Immature natural killer cell (primary cell): ENCODE measurements at regions not wholly inside any gene's neighbourhood (a gene's known extent, or its start where the extent isn't known, plus 50 kb on each side); places are given as distances from the start of the nearest gene placed in this dataset.
A peak's percentile ranks its signal among the peaks of the same experiment; 100 is the strongest.

ENCODE experiments used
- DNase-seq, 3 donors: peaks; one replicate each; pipeline ENCODE4 v3.0.0; 2022; ENCODE audit warnings: mixed read lengths in 1 of 3
- H3K27ac Mint-ChIP-seq, 6 donors: one replicate each; pipeline ENCODE4 v1.8.0; 2020; ENCODE audit warnings: mixed read lengths in 6 of 6, mild to moderate bottlenecking in 5 of 6, inconsistent platforms in 4 of 6, moderate library complexity in 3 of 6
- H3K27me3 Mint-ChIP-seq, 3 donors: one replicate each; pipeline ENCODE4 v1.8.0; 2020 to 2021; ENCODE audit warnings: low read depth in 3 of 3, mild to moderate bottlenecking in 3 of 3, mixed read lengths in 3 of 3, moderate library complexity in 3 of 3, inconsistent platforms in 1 of 3
- H3K36me3 Mint-ChIP-seq, 3 donors: one replicate each; pipeline ENCODE4 v1.8.0; 2020; ENCODE audit warnings: mixed read lengths in 3 of 3, inconsistent platforms in 2 of 3, mild to moderate bottlenecking in 2 of 3
- H3K4me1 Mint-ChIP-seq, 2 donors: one replicate each; pipeline ENCODE4 v1.8.0; 2020; ENCODE audit warnings: inconsistent platforms in 2 of 2, mild to moderate bottlenecking in 2 of 2, mixed read lengths in 2 of 2, moderate library complexity in 1 of 2
- H3K4me3 Mint-ChIP-seq, 5 donors: one replicate each; pipeline ENCODE4 v1.8.0; 2020; ENCODE audit warnings: mild to moderate bottlenecking in 5 of 5, mixed read lengths in 5 of 5, inconsistent platforms in 3 of 5, moderate library complexity in 3 of 5
- H3K9me3 Mint-ChIP-seq, 6 donors: one replicate each; pipeline ENCODE4 v1.8.0; 2020; ENCODE audit warnings: mild to moderate bottlenecking in 6 of 6, mixed read lengths in 6 of 6, inconsistent platforms in 4 of 6, moderate library complexity in 3 of 6

- peaks cover 32 to 77% of the 10 kb centered on the region in 2 donors for H3K4me1 Mint-ChIP-seq
- H3K4me3 Mint-ChIP-seq, result no peak overlapping the region
- H3K27me3 Mint-ChIP-seq, result peaks cover 0 to 3% (median 2%) of the 10 kb centered on the region in 3 donors
- H3K36me3 Mint-ChIP-seq, result peaks cover 31 to 61% (median 50%) of the 10 kb centered on the region in 3 donors
- H3K27ac Mint-ChIP-seq, result peak overlapping the region in 4 of 6 donors; percentile 24 to 65 (median 32)
- DNase-seq, result no peak
- H3K9me3 Mint-ChIP-seq, result no peaks in the 10 kb centered on the region
These were observed 411.2 kb upstream of the ID2 start for GRCh38 chr2:8270699-8271098.

DNA sequence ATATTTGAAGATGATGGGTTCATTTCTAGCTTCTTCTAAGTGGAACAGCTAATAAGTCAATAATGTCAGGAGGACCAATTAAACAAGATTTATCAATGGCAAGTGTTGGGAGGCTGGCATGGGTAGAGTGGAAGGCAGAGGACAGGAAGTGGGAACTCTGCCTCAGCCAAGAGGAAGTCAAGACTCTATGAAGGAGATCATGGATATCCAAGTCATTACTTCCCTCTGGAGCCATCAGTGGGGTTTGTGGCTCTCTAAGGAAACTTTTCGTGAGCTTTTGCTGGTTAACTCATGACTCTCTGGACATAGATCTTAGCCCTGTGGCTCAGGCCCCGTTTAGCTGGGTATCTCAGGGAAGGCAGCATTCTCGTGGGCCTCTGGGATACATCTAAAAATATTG is 410.4 kb upstream of the ID2 start:
- Mint-ChIP-seq H3K4me3 (no peak overlapping the region), H3K4me1 (peaks cover 34 to 77% of the 10 kb centered on the region in 2 donors), H3K36me3 (peaks cover 38 to 68% (median 55%) of the 10 kb centered on the region in 3 donors), H3K9me3 (no peaks in the 10 kb centered on the region), H3K27me3 (peaks cover 0 to 3% (median 2%) of the 10 kb centered on the region in 3 donors), H3K27ac (peak overlapping the region in 3 of 6 donors; percentile 5 to 24 (median 8))
- no peak for DNase-seq

- Mint-ChIP-seq H3K36me3 (peaks cover 32 to 56% (median 45%) of the 10 kb centered on the region in 3 donors), H3K27me3 (peaks cover 0 to 7% (median 3%) of the 10 kb centered on the region in 3 donors), H3K27ac (peak overlapping the region in 4 of 6 donors; percentile 30 to 96 (median 52)), H3K4me3 (no peak overlapping the region), H3K4me1 (peaks cover 67 to 96% of the 10 kb centered on the region in 2 donors), H3K9me3 (no peaks in the 10 kb centered on the region)
- DNase-seq, result no peak
These were observed 405.8 kb upstream of the ID2 start for GRCh38 chr2:8276026-8276425.

GRCh38 chr2:8277921-8278571 is 403.8 kb upstream of the ID2 start:
- H3K4me3 Mint-ChIP-seq, result peak overlapping the region; percentile 93 to 100 (median 98)
- H3K27ac Mint-ChIP-seq, result peak overlapping the region; percentile 96 to 100 (median 98)
- DNase-seq, result peak; percentile 34 to 55 (median 51)
- peaks cover 24 to 44% (median 30%) of the 10 kb centered on the region in 3 donors for H3K36me3 Mint-ChIP-seq
- no peaks in the 10 kb centered on the region for H3K9me3 Mint-ChIP-seq
- H3K4me1 Mint-ChIP-seq, result peaks cover 73 to 86% of the 10 kb centered on the region in 2 donors
- peaks cover 0 to 15% (median 5%) of the 10 kb centered on the region in 3 donors for H3K27me3 Mint-ChIP-seq

DNA sequence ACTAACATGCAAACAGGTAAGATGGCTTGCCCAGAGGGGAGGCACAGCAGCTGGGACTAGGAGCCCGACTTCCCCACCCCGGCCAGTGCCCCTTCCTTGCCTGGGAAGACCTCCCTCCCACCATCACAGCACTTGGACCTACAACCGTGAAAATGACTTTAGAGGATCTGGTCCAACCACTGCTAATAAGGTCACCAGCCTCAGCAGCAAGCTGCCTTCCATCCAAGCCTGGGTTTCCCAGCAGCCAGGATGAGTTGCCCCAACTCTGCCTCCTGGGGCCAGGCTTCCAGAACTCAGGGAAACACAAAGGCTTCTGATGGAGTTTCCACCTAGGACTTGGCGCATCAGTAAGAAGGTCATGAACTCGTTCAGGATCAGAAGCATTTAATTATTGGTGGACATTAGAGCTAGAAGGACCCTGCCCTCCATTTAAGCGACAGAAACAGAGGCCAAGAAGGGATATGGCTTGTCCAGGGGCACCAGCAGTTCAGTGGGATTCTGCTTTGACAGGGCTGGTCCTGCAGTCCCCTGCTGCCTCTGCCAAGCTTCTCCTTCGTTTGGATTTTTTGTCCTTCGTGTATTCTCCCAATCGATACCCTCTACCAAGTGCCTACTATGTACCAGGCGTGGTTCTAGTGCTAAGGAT is 403.0 kb upstream of the ID2 start:
- H3K27ac Mint-ChIP-seq, result peak overlapping the region; percentile 96 to 100 (median 98)
- H3K36me3 Mint-ChIP-seq, result peaks cover 18 to 36% (median 25%) of the 10 kb centered on the region in 3 donors
- peaks cover 74 to 86% of the 10 kb centered on the region in 2 donors for H3K4me1 Mint-ChIP-seq
- no peak for DNase-seq
- H3K4me3 Mint-ChIP-seq, result peak overlapping the region; percentile 93 to 100 (median 98)
- no peaks in the 10 kb centered on the region for H3K9me3 Mint-ChIP-seq
- peaks cover 2 to 15% (median 10%) of the 10 kb centered on the region in 3 donors for H3K27me3 Mint-ChIP-seq

DNA sequence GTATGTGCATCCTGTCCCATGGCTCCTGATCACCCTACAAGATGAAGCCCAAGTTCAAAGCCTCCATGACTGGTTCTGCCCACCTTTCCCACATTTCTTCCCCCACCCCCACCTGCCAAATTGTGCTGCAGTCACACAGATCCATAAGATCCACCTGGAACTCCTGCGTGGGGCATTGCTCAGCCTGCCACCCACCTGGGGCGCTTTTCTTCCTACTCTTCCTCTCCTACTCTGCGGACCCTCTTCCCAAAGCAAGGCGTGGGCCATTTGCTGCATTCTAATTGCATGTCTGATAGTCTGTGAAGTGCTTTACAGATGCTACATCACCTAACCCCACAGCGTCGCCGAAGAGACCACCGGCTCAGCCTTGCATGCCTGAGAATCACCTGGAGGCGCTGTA is 402.4 kb upstream of the ID2 start:
- H3K27ac Mint-ChIP-seq, result peak overlapping the region; percentile 96 to 100 (median 98)
- no peak for DNase-seq
- H3K36me3 Mint-ChIP-seq, result peaks cover 18 to 34% (median 25%) of the 10 kb centered on the region in 3 donors
- H3K27me3 Mint-ChIP-seq, result peaks cover 2 to 15% (median 12%) of the 10 kb centered on the region in 3 donors
- peaks cover 81 to 88% of the 10 kb centered on the region in 2 donors for H3K4me1 Mint-ChIP-seq
- no peaks in the 10 kb centered on the region for H3K9me3 Mint-ChIP-seq
- peak overlapping the region; percentile 93 to 100 (median 98) for H3K4me3 Mint-ChIP-seq

DNA sequence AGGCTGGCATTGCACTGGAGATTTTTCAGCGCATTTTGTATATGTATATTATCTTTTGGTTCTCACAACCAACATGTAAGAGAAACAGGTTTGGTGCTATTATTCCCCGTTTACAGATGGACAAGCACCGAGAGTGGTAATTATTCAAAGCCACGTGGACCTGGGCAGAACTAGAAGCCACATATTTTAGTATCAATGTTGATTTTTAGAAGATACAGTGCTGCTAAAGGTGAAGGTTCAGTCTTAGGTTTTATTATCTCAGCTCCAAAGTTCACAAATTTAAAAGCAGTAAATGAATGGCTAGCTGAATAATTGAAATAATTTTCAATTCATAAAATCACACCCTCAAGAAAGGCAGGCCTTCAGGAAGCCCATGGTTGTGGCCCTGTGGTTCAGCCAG is 400.6 kb upstream of the ID2 start:
- H3K27ac Mint-ChIP-seq, result peak overlapping the region; percentile 96 to 100 (median 98)
- no peaks in the 10 kb centered on the region for H3K9me3 Mint-ChIP-seq
- DNase-seq, result no peak
- peak overlapping the region; percentile 93 to 100 (median 98) for H3K4me3 Mint-ChIP-seq
- peaks cover 13 to 27% (median 24%) of the 10 kb centered on the region in 3 donors for H3K36me3 Mint-ChIP-seq
- peaks cover 80 to 82% of the 10 kb centered on the region in 2 donors for H3K4me1 Mint-ChIP-seq
- peaks cover 2 to 12% (median 12%) of the 10 kb centered on the region in 3 donors for H3K27me3 Mint-ChIP-seq

DNA sequence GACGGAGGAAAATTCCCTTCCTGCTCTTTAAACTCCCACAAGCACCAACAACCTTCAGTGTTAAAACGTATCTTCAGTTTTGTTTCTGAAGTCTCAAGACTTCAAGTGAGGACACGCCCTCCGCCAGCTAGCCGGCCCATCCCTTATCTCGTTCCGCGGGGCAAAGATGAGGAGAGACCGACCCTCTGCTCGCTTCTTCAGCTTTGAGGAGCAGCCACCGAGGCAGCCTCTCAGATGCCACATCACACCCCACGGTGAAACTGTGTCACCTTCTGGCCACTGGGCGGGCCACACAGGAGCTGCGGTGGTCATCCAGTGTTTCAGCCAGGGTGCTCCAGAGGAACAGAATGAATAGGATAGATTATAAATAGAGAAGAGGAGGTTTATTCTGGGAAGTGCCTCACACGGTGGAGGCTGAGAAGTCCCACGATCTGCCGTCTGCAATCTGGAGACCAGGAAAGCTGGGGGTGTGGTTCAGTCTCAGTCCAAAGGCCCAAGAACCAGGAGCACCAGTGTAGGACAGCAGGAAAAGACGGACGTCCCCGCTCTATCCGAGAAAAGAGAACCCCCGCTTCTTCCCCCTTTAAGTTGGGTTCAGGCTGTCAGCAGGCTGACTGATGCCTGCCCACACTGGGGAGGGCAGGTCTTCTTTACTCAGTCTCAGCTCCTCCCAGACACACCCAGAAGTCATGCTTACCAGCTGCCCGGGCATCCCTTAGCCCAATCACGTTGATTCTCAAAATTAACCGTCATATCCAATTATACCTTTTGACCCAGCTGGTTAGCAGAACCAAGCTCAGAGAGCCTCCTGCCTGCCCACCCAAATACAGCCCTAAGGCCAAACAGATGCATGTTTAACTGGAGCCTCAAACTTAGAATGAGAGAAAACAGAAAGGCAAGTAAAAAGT is 399.7 kb upstream of the ID2 start:
- peak; percentile 60 to 73 (median 71) for DNase-seq
- no peaks in the 10 kb centered on the region for H3K9me3 Mint-ChIP-seq
- H3K4me3 Mint-ChIP-seq, result peak overlapping the region; percentile 93 to 100 (median 98)
- peak overlapping the region; percentile 96 to 100 (median 98) for H3K27ac Mint-ChIP-seq
- H3K36me3 Mint-ChIP-seq, result peaks cover 18 to 30% (median 24%) of the 10 kb centered on the region in 3 donors
- H3K27me3 Mint-ChIP-seq, result peaks cover 2 to 12% (median 12%) of the 10 kb centered on the region in 3 donors
- H3K4me1 Mint-ChIP-seq, result peaks cover 74 to 82% of the 10 kb centered on the region in 2 donors

- H3K27me3 Mint-ChIP-seq, result peaks cover 2 to 12% (median 12%) of the 10 kb centered on the region in 3 donors
- peak; percentile 63 to 74 (median 73) for DNase-seq
- peak overlapping the region; percentile 96 to 100 (median 98) for H3K27ac Mint-ChIP-seq
- peaks cover 24 to 35% (median 30%) of the 10 kb centered on the region in 3 donors for H3K36me3 Mint-ChIP-seq
- no peaks in the 10 kb centered on the region for H3K9me3 Mint-ChIP-seq
- peaks cover 68 to 82% of the 10 kb centered on the region in 2 donors for H3K4me1 Mint-ChIP-seq
- peak overlapping the region; percentile 93 to 100 (median 98) for H3K4me3 Mint-ChIP-seq
These were observed 399.0 kb upstream of the ID2 start for GRCh38 chr2:8282858-8283252.

GRCh38 chr2:8285081-8285480 is 396.8 kb upstream of the ID2 start:
- Mint-ChIP-seq H3K4me3 (no peak overlapping the region), H3K9me3 (no peaks in the 10 kb centered on the region), H3K4me1 (peaks cover 52 to 74% of the 10 kb centered on the region in 2 donors), H3K27ac (peak overlapping the region in 5 of 6 donors; percentile 67 to 100 (median 96)), H3K27me3 (peaks cover 2 to 12% (median 9%) of the 10 kb centered on the region in 3 donors), H3K36me3 (peaks cover 32 to 45% (median 43%) of the 10 kb centered on the region in 3 donors)
- no peak for DNase-seq

GRCh38 chr2:8285898-8286297 is 396.0 kb upstream of the ID2 start:
- DNase-seq, result no peak
- peaks cover 2 to 12% (median 7%) of the 10 kb centered on the region in 3 donors for H3K27me3 Mint-ChIP-seq
- peaks cover 33 to 48% (median 46%) of the 10 kb centered on the region in 3 donors for H3K36me3 Mint-ChIP-seq
- peak overlapping the region in 2 of 6 donors; percentile 43 to 83 for H3K27ac Mint-ChIP-seq
- no peaks in the 10 kb centered on the region for H3K9me3 Mint-ChIP-seq
- H3K4me1 Mint-ChIP-seq, result peaks cover 47 to 67% of the 10 kb centered on the region in 2 donors
- H3K4me3 Mint-ChIP-seq, result no peak overlapping the region

GRCh38 chr2:8288206-8288605 is 393.6 kb upstream of the ID2 start:
- peaks cover 33 to 62% of the 10 kb centered on the region in 2 donors for H3K4me1 Mint-ChIP-seq
- no peaks in the 10 kb centered on the region for H3K9me3 Mint-ChIP-seq
- H3K27ac Mint-ChIP-seq, result peak overlapping the region in 1 of 6 donors; percentile 10
- H3K27me3 Mint-ChIP-seq, result peaks cover 0 to 7% (median 4%) of the 10 kb centered on the region in 3 donors
- no peak for DNase-seq
- H3K36me3 Mint-ChIP-seq, result peaks cover 49 to 67% (median 63%) of the 10 kb centered on the region in 3 donors
- no peak overlapping the region for H3K4me3 Mint-ChIP-seq

- Mint-ChIP-seq H3K27ac (peak overlapping the region in 3 of 6 donors; percentile 6 to 61 (median 26)), H3K4me1 (peaks cover 24 to 53% of the 10 kb centered on the region in 2 donors), H3K4me3 (no peak overlapping the region), H3K27me3 (peaks cover 0 to 2% (median 0%) of the 10 kb centered on the region in 3 donors), H3K9me3 (no peaks in the 10 kb centered on the region), H3K36me3 (peaks cover 55 to 76% (median 72%) of the 10 kb centered on the region in 3 donors)
- DNase-seq, result no peak
These were observed 392.7 kb upstream of the ID2 start for GRCh38 chr2:8289111-8289510.
